ENCODE measurements at regions not wholly inside any gene's neighbourhood (a gene's known extent, or its start where the extent isn't known, plus 50 kb on each side); places are given as distances from the start of the nearest gene placed in this dataset.
"Not testable (repeated sequence)": the region's sequence is repeated elsewhere in the genome, so short reads cannot be mapped to it uniquely, and the experiment has no call there.

DNA sequence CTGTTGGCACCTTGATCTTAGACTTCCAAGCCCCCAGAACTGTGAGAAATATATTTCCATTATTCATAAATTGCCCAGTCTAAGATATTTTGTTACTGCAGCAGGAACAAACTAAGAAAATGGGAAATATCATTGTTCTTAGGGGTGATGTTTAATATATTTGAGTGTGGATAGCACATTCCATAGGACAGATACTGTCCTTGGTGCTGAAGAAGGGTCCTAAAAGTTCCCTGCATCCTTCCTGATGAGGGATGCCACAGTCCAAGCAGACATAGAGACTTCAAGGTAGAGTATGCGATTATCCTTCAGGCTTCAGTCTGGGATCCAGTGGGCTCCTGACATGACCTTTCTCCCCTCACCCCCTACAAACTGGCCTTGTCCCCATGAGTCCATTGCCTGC is 689.0 kb downstream of the TDRD15 start:
- DNase-seq (ENCODE audit: extremely low spot score), result no peak
- WGBS, result 91% methylated on average over 1 of the region's 1 CpG

DNA sequence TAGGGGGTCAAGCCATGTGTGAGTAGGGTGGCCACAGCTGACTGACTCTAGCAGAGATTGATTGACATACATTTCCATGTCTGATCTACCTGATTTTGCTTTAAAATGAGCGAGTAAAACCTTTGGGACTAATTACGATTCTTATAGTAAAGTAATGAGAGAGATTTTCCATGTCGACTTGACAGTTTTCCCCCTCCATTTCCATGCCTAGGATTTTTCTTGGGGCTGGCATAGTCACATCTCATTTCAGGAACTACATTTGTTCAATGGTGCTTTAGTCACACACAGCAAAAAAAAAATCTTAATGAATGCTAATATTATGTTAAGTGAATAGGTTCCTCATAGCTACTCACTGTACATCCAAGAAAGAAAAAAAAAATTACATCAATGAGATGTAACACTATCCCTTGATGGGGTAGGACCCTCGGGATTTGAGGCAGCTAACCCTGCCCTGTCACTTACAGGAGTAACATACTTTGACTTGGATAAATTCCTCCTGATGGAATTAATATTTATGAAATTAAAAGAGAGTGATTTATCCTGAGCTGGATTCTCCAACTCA is 690.9 kb downstream of the TDRD15 start:
- H3K27ac ChIP-seq (ENCODE audit: low read depth), result no peak overlapping the region
- no peak for DNase-seq (ENCODE audit: extremely low spot score)
- no peaks in the 10 kb centered on the region for H3K4me1 ChIP-seq (ENCODE audit: insufficient read depth)
- 75% methylated on average over 4 of the region's 4 CpGs for WGBS
- no peaks in the 10 kb centered on the region for H3K36me3 ChIP-seq (ENCODE audit: insufficient read depth)
- H3K4me3 ChIP-seq (ENCODE audit: low read depth, low read length), result no peak overlapping the region

More for the DNA sequence above, 689.0 kb downstream of the TDRD15 start:
- no peaks in the 10 kb centered on the region for H3K36me3 ChIP-seq (ENCODE audit: insufficient read depth)
- H3K4me3 ChIP-seq (ENCODE audit: low read depth, low read length), result no peak overlapping the region
- no peak overlapping the region for H3K27ac ChIP-seq (ENCODE audit: low read depth)
- H3K4me1 ChIP-seq (ENCODE audit: insufficient read depth), result no peaks in the 10 kb centered on the region

DNA sequence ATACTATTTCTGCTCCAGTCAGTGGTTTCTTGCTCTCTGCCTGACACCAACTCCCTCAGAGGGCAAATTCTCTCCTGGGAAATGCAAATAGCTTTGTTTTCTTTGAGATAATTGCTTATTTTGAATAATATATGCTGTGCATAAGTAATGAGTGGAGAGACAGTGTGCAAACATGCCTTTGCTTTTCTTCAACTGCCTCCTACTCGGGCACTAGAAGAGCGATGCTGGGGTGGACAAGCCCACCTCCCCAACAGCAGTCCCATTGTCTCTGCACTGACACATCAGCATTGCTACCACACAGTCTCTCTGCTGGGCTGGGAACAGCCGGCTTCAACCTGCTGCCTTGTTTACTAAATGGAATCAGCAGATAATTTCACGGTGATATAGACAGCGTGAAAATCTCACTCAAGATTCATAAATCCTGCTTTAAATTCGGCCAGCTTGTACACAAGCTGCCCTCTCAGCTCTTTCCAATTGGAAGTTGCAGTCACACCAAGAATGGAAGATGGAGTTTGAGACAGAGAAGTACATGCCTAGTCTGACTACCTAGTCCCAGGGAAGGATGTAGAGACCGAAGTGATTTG is 694.5 kb downstream of the TDRD15 start:
- no peak for DNase-seq (ENCODE audit: extremely low spot score)
- H3K4me1 ChIP-seq (ENCODE audit: insufficient read depth), result no peaks in the 10 kb centered on the region

DNA sequence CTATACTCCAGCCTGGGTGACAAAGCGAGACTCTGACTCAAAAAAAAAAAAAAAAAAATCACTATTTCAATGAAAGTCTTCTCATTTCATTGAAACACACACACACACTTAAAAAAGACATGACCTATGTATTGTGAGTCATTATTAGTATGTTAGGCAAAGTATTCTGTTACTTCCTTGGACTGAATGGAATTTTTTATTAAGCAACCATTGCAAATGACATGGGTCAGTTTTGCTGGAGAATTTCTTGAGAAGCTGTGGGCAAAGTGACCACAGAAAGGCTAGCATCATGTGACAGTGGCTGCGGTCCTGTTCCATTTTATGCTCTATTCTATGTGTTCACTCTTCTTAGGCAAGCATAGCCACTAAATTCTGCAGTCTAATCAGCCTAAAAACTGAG is 695.7 kb downstream of the TDRD15 start:
- Histone ChIP-seq H3K36me3 (ENCODE audit: insufficient read depth) (no peaks in the 10 kb centered on the region), H3K4me3 (ENCODE audit: low read depth, low read length) (no peak overlapping the region), H3K4me1 (ENCODE audit: insufficient read depth) (no peaks in the 10 kb centered on the region), H3K27ac (ENCODE audit: low read depth) (no peak overlapping the region)
- 92% methylated on average over 2 of the region's 2 CpGs for WGBS
- no peak for DNase-seq (ENCODE audit: extremely low spot score)

More for the DNA sequence above, 694.5 kb downstream of the TDRD15 start:
- no peak overlapping the region for H3K4me3 ChIP-seq (ENCODE audit: low read depth, low read length)
- no peaks in the 10 kb centered on the region for H3K36me3 ChIP-seq (ENCODE audit: insufficient read depth)
- 70% methylated on average over 7 of the region's 7 CpGs for WGBS
- H3K27ac ChIP-seq (ENCODE audit: low read depth), result no peak overlapping the region

DNA sequence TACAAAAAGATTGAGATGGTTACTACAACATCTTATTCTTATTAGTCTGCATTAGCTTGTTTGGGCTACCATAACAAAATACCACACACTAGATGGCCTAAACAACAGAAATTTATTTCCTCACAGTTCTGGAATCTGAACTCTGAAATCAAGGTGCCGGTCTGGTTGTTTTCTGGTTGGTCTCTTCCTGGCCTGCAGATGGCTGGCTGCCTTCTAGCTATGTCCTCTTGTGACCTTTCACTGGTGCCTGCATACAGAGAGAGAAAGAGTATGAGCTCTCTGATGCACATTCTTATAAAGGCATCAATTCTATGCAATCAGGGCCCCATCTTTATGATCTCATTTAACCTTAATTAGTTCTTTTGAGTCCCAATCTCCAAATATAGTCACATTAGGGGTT is 696.5 kb downstream of the TDRD15 start:
- DNase-seq (ENCODE audit: extremely low spot score), result no peak
- no peak overlapping the region for H3K4me3 ChIP-seq (ENCODE audit: low read depth, low read length)
- no peaks in the 10 kb centered on the region for H3K36me3 ChIP-seq (ENCODE audit: insufficient read depth)
- 82% methylated on average over 1 of the region's 1 CpG for WGBS
- no peak overlapping the region for H3K27ac ChIP-seq (ENCODE audit: low read depth)
- no peaks in the 10 kb centered on the region for H3K4me1 ChIP-seq (ENCODE audit: insufficient read depth)

DNA sequence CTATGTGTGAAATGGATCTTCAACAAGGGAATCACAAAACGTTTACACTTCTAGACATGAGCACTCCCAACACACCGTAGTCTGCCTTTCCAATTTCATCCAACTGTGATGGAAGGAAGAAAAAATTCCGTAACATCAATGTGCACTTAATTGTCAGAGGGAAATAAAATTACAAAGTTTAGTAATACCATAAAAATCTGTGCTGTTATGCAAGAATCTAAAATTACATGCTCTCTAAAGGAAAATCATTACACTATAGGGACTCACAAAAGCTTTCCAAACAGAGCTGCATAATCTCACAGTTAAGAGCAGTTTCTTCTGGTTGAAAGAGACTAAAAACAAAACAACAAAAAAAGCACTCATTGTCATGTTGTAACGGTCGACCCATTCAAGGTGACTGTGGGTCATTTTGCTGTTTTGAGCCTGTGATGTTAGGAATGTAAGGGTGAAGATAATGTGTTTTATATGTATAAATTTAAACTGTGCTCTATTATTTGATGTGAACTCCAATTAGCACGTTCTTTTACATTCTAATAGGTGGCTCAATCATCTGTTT is 698.0 kb downstream of the TDRD15 start:
- 38% methylated on average over 6 of the region's 6 CpGs for WGBS
- no peaks in the 10 kb centered on the region for H3K4me1 ChIP-seq (ENCODE audit: insufficient read depth)
- no peak overlapping the region for H3K27ac ChIP-seq (ENCODE audit: low read depth)

DNA sequence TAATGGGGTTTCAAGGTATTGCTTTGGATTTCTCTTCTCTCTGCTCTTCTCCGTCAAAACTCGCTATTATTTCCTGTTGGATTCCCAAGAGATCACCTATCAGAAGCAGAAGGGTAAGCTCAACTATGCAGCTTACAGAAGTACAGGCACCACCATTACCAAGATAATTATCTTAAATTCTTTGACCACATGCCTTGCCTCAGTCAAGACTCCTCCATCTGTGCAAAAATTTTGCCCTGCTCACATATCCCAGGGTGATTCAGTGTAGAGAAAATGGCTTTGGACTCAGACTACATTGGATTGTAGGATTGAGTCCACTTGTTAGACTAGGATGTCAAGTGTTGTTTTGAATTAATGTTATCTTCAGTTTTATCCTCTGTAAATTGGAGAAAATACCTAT is 698.7 kb downstream of the TDRD15 start:
- Histone ChIP-seq H3K27ac (ENCODE audit: low read depth) (no peak overlapping the region), H3K4me3 (ENCODE audit: low read depth, low read length) (no peak overlapping the region), H3K4me1 (ENCODE audit: insufficient read depth) (no peaks in the 10 kb centered on the region), H3K36me3 (ENCODE audit: insufficient read depth) (no peaks in the 10 kb centered on the region)
- DNase-seq (ENCODE audit: extremely low spot score), result no peak
- WGBS, result 63% methylated on average over 2 of the region's 2 CpGs

More for the DNA sequence above, 698.0 kb downstream of the TDRD15 start:
- Histone ChIP-seq H3K4me3 (ENCODE audit: low read depth, low read length) (no peak overlapping the region), H3K36me3 (ENCODE audit: insufficient read depth) (no peaks in the 10 kb centered on the region)
- DNase-seq (ENCODE audit: extremely low spot score), result no peak

DNA sequence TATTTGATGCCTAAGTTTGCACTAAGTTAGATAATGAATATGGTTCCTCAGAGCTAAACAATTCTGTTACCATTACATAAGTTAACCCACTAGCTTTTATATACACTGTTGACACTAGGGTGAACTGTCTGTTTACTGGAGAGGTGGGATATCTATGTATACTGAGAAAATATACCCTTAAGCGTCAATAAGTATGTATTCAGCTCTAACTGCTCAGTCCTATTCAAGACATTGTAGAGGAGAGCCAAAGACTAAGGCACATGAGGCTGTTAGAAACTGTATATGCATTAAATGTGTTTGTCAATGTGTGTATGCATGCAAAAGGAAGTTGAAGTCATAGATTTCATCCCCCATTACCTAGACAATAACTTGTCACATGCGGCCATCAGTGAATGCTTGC is 710.0 kb downstream of the TDRD15 start:
- no peak overlapping the region for H3K27ac ChIP-seq (ENCODE audit: low read depth)
- H3K4me1 ChIP-seq (ENCODE audit: insufficient read depth), result no peaks in the 10 kb centered on the region
- DNase-seq (ENCODE audit: extremely low spot score), result no peak
- no peak overlapping the region for H3K4me3 ChIP-seq (ENCODE audit: low read depth, low read length)
- 87% methylated on average over 2 of the region's 2 CpGs for WGBS
- H3K36me3 ChIP-seq (ENCODE audit: insufficient read depth), result no peaks in the 10 kb centered on the region

DNA sequence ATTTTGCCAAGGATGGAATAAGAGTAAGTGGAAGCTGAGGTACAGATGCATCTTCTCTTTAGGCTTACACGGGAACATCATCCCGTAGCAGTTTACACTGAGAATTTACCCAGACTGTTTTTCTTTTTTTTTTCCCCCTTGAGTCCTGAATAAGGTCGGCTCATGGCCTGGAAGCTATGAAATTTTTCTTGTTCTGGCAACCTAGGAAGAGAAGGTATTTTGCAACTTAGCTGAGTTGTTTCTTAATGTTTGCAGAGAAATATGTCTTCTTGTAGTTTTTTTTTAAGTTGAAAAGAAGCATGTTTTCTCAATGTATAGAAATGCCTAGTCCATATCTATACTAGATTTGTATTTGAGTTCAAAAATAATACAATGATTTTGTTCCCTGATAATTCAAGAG is 712.5 kb downstream of the TDRD15 start:
- Histone ChIP-seq H3K4me1 (ENCODE audit: insufficient read depth) (no peaks in the 10 kb centered on the region), H3K27ac (ENCODE audit: low read depth) (no peak overlapping the region), H3K36me3 (ENCODE audit: insufficient read depth) (no peaks in the 10 kb centered on the region), H3K4me3 (ENCODE audit: low read depth, low read length) (no peak overlapping the region)
- 70% methylated on average over 3 of the region's 3 CpGs for WGBS
- no peak for DNase-seq (ENCODE audit: extremely low spot score)

DNA sequence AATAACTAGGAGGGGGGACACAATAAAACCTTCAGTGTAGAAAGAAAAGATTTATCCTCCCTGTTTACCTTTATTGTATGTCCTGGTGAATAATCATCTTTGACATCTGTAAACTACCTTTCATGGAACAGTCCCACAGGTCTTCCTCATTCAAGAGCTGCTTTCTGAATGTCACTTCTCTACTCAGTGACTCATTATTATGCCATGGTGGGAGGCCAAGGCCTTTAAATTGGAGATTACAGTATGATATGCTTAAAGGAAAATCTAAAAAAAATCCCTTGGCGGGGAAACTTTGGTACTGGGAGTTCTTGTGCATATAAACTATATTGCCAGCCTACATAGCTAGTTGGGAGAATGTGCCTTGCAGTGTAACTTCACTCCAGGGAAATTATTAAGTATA is 713.0 kb downstream of the TDRD15 start:
- 83% methylated on average over 1 of the region's 1 CpG for WGBS
- Histone ChIP-seq H3K27ac (ENCODE audit: low read depth) (no peak overlapping the region), H3K4me1 (ENCODE audit: insufficient read depth) (no peaks in the 10 kb centered on the region), H3K4me3 (ENCODE audit: low read depth, low read length) (no peak overlapping the region), H3K36me3 (ENCODE audit: insufficient read depth) (no peaks in the 10 kb centered on the region)
- DNase-seq (ENCODE audit: extremely low spot score), result no peak

DNA sequence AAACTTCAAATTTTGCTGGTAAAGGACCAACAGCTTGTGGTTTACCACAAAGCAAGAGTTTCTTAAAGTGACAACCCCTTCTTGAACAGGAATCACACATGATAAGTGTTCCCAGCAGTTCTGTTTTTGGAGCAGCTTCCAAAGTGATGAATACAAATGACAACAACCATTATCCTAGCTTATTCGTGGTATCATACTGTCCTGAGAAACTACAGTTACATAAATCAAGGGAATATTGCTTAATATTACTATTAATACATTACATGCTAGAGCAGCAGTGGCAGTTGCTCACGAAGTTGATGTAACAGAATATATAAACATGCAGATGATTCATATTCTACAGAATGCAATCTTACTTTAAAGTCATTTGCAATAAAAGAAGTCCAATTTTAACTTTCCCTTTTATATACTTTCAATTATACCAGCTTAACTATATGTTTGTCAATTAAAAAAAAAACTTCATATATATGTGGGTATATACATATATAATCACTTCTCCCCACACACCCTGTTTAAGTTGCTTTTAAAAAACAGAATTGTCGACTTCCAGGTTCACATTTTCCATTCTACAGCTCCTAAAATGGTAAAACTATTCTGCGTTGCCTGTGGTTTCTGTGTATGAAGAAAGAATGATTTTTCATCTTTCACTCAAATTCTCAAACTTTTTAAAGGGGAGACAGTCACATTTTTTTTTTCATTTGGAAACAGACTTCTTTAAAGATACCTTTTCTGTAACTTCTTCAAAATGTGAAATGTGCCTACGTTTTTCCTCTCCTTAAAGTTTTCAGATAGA is 713.6 kb downstream of the TDRD15 start:
- Histone ChIP-seq H3K36me3 (ENCODE audit: insufficient read depth) (no peaks in the 10 kb centered on the region), H3K4me3 (ENCODE audit: low read depth, low read length) (no peak overlapping the region), H3K4me1 (ENCODE audit: insufficient read depth) (no peaks in the 10 kb centered on the region), H3K27ac (ENCODE audit: low read depth) (no peak overlapping the region)
- WGBS, result 45% methylated on average over 5 of the region's 5 CpGs
- DNase-seq (ENCODE audit: extremely low spot score), result no peak

DNA sequence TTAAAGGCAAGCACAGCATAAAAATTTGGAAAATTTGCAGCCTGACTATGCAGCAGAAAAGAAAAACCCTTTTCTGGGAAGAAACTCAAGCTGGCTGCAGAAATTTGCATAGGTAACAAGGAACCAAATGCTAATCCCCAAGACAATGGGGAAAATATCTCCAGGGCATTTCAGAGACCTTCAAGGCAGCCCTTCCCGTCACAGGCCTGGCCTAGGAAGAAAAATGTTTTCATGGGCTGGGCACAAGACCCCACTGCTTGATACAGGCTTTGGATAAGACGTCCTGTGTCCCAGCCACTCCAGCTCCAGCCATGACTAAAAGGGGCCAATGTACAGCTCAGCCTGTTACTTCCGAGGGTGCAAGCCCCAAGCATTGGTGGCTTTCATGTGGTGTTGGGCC is 717.6 kb downstream of the TDRD15 start:
- 72% methylated on average over 3 of the region's 3 CpGs for WGBS
- no peaks in the 10 kb centered on the region for H3K4me1 ChIP-seq (ENCODE audit: insufficient read depth)
- H3K4me3 ChIP-seq (ENCODE audit: low read depth, low read length), result no peak overlapping the region
- H3K36me3 ChIP-seq (ENCODE audit: insufficient read depth), result no peaks in the 10 kb centered on the region
- no peak overlapping the region for H3K27ac ChIP-seq (ENCODE audit: low read depth)
- DNase-seq (ENCODE audit: extremely low spot score), result no peak

DNA sequence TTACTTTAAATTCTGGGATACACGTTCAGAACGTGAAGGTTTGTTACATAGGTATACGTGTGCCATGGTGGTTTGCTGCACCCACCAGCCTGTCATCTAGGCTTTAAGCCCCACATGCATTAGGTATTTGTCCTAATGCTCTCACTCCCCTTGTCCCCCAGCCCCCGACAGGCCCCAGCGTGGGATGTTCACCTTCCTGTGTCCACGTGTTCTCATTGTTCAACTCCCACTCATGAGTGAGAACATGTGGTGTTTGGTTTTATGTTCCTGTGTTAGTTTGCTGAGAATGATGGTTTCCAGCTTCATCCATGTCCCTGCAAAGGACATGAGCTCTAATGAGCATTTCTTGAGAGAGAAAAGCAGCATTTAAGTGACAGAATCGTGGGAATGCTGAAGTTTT is 726.6 kb downstream of the TDRD15 start:
- WGBS, result 73% methylated on average over 7 of the region's 7 CpGs
- H3K36me3 ChIP-seq (ENCODE audit: insufficient read depth); H3K4me3 ChIP-seq (ENCODE audit: low read depth, low read length); H3K4me1 ChIP-seq (ENCODE audit: insufficient read depth); H3K27ac ChIP-seq (ENCODE audit: low read depth); DNase-seq (ENCODE audit: extremely low spot score): not testable (repeated sequence)

DNA sequence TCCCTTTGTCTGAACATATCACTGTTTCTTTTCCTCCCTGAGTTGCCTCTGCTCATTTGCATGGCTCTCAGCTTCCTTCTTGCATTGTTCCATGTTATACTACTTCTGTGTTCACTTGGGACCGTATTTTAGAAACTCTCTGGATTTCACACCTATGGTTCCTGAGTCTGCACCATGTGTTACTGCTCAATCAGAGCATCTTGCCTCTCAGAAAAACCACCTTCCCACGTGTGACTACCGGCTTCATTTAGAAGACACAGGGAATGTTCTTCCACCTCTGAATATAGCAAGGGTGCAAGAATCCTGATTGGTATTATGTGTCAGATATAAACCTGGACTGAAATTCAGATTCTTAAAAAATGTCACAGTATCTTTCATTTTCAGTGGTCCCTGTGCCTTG is 731.2 kb downstream of the TDRD15 start:
- 81% methylated on average over 3 of the region's 3 CpGs for WGBS

More for the DNA sequence above, 731.2 kb downstream of the TDRD15 start:
- no peaks in the 10 kb centered on the region for H3K36me3 ChIP-seq (ENCODE audit: insufficient read depth)
- H3K4me1 ChIP-seq (ENCODE audit: insufficient read depth), result no peaks in the 10 kb centered on the region
- no peak overlapping the region for H3K4me3 ChIP-seq (ENCODE audit: low read depth, low read length)
- no peak overlapping the region for H3K27ac ChIP-seq (ENCODE audit: low read depth)
- no peak for DNase-seq (ENCODE audit: extremely low spot score)

All from urinary bladder (tissue), 3 donors.